HG02623 (cell line): ENCODE measurements at regions not wholly inside any gene's neighbourhood (a gene's known extent, or its start where the extent isn't known, plus 50 kb on each side); places are given as distances from the start of the nearest gene placed in this dataset.

Experiments used
- ATAC-seq: cut with Tn5 transposase; IDR thresholded peaks from one replicate; pipeline ENCODE4 v1.9.1; 2021; ENCODE audit warnings: moderate library complexity; ENCODE audit not compliant: unreplicated experiment

DNA sequence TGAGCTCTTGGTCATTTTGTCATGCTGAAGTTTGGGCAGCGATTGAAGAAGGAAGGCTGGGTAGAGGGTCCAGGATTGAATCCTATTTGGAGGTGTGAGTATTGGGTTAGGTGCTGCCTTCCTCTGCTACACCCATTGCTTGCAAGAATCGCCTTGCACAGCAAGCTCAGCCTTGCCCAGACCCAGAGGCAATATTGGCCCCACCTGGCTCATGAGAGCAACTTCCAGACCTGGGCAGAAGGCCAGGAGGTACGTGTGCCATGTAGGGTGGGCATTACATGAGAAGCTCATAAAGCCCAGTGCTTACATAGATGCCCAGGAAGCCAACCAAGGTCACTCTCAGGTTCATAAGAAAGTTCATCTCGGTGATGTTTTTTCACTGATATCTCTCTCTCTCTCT is 718.0 kb downstream of the EFNB2 start:
- no peak for ATAC-seq

DNA sequence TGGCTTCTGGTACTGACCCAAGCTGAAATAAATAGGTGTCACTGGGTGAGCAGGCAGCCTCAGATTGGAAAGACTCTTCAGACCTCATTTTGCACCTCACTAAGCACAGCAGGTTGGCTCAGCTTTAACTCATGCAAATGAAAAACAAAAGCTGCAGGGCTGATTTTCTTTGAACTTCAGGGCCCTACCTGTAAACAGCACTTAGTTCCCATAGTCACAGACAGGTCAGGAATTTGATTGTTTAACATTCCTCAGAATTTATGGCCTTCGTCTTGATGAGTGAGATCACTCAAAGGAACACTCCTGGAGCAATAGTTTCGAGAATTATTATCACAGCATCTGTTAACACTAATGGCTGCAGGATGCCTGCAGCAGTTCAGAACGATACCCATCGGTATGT is 718.5 kb downstream of the EFNB2 start:
- no peak for ATAC-seq

DNA sequence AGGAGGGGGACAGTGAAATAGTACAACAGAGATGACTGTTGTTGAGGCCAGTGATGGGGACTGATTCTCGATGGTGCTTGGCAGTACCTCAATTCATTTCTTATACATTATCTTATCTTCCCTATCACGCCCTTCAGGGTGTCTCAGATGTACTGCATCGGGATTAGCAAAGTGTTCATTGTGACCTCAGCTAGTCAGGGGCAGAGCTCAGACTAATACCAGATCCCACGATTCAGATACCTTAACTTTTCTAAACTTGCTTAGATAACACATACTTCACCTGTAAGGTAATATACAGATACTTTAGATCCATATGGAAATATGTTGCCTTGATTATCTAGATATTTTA is 720.6 kb downstream of the EFNB2 start:
- ATAC-seq, result no peak

DNA sequence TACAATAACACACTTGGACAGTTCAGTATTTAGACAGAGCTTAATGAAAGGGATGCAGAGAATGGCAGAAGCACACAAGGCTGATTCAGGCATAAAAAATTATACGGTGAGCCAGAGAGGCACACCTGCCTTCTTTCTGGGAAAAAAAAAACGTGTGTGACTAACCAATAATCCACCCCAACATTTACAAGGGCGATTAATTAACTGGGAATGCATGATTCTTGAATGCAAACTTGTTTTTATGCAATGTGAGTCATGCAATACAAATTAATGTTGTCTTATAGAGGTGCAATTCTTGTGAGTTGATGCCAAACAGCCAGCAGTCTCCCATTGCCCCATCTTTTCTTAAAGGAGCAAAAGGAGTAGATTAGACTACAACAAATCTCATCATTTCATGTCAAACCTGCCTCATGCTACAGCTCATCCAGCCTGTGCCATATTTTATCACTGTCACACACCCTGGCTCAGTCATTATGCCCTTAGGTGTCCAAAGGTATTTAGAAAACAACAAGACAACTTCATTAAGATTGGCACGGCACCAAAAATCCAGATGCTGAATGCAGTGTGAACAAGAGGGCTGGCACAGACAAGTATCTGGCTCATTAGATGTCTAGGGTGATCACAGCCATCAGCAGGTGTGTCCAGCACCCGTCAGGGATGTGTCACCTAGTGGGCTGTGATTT is 721.1 kb downstream of the EFNB2 start:
- no peak for ATAC-seq

DNA sequence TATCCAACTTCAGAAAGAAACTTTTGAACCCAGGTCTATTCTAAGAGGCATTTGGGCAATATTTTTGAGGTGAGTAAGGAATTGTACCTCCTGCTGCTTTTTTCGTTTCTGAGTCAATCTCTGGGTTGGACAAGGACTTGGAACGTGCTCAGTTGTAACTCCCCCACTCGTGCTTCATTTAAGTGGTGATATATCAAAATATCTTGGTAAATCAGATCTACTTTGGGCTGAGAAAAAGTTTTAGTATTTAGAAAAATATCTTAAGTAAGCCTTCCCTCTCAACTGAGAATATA is 728.9 kb downstream of the EFNB2 start:
- ATAC-seq, result no peak

DNA sequence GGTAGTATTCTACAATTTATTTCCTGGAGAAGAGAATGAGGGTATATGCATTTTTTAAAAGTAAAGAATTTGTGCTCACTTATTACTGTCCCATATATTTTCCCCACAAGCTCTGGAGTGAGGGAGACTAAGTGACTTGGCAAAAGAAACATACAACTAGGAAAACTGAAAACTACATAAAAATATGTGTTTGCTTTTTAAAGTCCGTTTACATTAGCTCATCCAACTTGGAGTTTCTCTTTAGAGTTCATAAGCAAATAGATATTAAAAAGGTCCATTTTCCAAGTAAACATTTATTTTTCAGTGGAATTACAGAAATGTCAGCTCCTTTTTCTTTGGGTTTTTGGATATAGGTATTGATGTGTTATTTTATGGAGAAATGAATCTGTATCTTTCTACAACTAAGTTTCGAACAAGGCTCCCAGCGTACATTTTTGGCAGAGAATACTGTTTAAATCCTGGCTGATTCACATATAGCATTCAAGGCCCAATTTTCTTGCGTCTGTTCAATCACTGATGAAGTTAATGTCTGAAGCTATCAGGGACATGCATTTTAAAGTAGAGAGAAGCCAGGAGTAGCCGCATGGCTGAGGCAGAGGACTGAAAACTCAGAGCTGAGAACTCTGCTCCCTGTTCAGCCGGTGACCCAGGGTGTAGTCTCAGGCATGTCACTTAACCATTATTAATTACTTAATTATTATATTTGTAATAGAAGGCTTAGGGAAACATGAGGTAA is 729.4 kb downstream of the EFNB2 start:
- no peak for ATAC-seq

DNA sequence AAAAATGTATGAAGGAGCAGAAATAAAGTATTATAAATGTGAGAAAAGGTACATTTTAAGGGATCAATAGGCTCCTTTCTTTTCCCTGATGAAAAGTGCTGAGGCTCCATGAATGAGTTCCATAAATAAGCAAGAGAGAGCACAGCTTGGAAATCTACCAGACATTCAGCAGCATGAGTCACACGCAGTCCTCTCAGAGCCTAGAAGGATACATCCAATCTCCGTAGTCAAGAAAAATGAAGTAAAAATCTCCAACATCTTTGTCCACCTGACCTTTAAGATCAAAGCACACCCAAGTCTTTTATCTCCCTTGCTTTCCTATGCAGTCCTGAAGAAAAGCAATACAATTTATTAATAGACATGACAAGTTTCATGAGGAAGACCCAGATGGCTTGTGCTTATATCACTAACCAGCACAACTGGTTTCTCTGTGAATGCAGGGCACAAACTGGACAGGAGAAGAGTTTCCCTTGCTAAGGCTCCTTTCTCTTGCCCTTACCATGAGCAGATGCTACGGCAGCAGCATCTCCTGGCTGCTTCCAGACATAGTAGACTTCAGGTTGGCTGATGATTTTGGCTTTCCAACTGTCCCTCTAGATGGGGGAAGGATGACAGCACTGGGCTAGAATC is 730.8 kb downstream of the EFNB2 start:
- no peak for ATAC-seq

DNA sequence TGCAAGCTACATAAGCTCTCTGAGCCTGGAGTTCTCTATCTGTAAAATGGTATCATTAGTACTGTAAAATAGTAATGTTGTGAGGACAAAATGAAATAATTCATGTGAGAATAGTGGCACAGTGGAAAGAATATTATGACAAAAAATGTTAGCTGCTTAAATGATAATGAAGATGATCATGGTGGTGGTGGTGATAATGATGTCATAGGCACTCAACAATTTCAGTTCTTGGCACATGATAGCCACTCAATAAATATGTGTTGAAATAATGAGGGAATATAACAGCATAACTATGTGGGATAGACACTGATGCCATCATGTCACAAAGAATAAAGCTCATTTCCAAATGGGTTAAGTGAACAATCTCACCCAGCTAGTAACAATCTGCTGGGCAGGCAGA is 736.3 kb downstream of the EFNB2 start:
- no peak for ATAC-seq

DNA sequence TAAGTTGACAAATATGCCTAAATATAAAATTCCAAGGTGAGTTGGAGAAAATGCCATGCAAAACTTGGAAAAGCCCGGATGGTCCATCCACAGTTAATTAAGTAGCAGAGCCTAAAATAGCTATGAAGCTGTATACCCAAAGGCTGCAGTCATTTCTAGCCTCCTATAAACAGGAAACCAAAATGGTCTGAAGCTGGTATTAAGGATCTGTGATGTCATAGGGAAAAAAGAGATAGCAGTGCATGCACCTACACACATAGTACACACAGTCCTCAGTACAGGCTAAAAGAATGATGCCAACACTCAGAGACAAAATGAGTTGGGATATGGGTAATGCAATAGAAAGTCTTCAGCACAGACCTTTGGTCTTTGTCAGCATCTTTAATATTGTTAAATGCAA is 736.9 kb downstream of the EFNB2 start:
- ATAC-seq, result no peak

DNA sequence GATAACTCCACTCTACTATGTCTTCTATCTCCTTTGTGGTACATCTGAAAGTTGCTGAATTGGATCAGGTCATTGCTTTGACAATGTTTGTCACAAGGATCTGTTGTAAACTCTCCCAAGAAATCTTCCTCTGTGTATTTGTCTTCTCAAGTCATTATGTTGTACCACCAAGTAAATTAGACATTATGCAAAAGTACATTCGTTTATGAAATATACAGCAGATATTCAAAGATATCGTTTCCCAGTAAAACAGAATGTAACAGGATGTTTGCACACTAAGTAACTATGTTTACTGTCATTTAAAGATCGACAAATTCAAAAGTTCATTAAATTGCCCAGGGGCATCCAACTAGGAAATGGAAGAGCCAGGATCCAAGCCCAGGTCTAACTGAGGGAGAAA is 739.4 kb downstream of the EFNB2 start:
- ATAC-seq, result no peak

DNA sequence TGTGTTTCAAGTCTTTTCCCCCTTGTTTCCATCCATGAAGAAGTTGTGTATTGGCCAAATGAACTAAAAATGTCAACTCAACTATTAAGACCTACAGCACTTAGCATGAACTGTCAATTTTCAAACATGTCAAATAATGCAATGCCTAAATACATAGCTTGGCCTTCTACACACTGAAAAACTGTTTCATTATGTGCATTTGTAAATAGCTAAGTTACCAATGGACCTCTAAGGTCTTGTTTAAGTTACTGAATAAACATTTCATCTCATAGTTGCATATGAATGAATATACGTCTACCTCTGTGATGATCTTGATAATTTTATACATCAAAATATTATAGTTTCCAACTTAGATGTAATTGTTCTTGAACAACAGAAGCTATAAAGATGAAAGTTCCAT is 744.5 kb downstream of the EFNB2 start:
- ATAC-seq, result no peak

DNA sequence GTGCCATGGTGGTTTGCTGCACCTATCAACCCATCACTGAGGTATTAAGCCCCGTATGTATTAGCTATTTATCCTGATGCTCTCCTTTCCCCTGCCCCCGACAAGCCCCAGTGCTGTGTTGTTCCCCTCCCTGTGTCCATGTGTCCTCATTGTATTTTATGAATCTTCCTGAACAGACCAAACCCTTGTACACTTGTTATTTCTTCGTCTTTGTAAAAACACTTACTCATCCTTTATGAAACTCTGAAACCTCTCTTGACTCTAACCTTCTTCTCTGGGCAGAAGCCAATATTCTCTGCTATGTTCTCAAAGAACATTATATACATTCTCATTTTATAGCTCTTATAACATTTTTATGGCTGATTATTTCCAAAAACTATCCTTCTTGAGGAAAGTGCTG is 746.9 kb downstream of the EFNB2 start:
- no peak for ATAC-seq

DNA sequence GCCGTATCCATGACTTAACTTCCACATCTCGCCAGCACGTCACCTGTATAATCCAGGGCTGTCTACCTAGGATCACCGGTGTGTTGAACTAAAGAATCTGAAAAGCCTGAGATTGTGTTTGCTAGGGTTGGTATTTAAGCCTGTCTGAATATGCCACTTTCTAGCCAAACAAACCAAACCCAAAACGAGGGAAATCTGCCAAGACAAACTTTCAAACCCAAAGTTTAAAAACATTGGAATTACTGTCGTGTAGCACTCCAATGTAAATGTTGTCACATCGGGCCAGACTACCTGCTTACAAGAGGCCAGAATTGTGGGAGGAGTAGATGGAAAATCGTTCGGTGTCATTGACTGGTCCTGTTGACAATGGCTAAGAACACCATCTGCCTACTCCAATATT is 747.8 kb downstream of the EFNB2 start:
- no peak for ATAC-seq

DNA sequence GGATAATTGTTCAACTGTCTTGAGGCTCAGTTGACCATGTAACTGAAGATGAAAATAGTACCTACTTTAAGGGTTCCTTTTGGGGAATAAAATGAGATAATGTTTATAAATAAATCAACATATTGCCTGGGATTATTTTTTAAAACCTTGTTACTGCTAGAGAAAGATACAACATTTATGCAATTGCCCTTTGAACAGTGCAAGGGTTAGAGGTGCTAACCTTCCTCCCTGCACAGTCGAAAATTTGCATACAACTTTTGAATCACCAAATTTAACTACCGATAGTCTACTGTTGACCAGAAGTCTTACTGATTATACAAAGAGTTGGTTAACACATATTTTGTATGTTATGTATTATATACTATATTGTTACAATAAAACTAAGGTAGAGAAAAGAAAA is 750.0 kb downstream of the EFNB2 start:
- no peak for ATAC-seq

DNA sequence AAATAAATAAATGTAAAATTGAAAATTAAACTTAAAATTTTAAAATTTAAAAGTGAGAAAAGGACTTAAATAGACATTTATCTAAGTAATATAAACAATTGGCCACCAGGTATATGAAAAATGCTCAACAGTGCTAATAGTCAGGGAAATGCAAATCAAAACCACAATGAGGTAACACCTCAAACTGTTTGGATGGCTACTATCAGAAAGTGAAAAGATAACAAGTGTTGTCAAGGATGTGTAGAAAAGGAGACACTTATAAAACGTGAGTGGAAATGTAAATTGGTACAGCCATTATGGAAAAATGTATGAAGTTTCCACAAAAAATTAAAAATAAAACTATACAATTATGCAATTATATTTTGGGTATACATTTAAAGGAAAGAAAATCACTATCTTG is 752.2 kb downstream of the EFNB2 start:
- ATAC-seq, result no peak

DNA sequence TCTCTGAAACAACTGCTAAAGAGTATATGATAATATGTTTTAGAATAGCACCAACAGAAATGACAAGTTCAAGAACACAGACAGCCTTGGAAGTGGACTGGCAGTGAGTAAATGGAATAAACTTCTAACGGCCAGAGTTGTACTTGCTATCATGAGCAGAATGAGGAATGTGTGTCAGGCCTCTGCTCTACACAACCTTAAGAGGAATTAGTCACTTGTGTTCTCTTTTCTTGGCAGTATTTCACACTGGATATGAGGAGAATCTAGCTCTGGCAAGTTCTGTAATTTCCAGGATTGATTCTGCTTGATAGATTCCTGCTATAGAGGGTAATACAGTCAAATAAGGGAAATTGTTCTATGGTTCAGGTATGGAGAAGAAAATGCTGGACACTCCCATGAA is 757.3 kb downstream of the EFNB2 start:
- ATAC-seq, result no peak

DNA sequence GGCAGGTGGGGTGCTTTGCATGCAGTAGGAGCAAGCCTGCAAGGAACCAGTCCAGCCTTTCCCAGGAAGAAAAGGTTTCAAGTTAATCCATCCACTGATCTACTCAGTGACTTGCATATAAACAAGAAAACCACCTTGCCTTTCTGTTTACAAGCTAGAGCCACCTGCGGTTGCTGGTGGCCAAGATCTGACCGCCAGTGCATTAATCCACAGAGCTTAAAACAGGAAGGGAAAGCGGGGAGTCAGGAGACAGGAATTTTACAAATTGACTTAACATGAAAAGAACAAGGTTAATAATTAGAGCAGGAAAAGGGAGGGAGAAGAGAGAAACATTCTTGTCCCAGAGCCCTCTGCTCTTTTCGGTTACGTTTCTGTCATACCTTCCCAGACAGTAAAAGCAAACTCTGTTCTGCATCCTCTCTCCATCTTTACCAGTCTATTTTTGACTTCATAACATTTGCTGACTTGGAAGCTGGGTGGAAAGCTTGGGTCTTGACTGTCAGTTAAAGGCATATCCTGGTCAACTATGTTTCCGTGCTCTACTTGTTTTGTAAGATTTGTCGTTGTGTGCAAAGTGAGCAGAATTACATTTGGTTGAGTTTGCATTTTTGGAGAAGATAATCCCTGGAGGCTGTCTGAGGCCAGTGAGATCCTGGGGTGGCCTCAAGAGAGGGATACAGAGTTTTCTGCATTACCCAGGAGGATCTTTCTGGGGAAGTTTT is 760.6 kb downstream of the EFNB2 start:
- no peak for ATAC-seq

DNA sequence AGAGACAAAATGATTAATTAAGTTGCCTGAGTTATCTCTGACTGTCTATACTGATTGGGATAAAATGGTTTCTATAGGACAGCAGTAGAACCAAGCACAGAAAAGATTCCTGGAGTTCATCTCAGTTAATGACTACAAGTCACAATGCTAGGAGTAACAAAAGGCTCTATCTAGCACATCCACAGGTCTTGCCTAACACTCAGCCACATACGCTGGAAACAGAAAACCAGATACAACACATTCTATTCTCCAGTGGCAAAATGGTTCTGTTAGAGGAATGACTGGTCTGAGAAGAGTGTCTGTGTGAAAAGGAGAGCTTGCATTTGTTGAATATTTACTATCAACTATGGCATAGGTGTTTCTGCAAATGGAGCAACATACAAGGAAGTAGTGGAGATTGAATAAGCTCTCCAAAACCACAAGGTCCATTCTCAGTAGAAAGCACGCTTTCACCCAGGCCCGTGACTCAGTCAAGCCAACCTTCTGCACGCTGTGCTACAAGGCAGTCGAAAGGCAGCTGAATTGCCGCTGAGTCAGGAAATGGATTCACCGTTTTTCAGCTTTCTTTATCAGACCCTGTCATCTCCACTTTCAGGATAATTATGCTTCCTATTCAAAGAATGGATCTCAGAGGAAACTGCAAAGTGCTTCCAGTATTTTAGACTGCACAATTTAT is 761.5 kb downstream of the EFNB2 start:
- no peak for ATAC-seq

DNA sequence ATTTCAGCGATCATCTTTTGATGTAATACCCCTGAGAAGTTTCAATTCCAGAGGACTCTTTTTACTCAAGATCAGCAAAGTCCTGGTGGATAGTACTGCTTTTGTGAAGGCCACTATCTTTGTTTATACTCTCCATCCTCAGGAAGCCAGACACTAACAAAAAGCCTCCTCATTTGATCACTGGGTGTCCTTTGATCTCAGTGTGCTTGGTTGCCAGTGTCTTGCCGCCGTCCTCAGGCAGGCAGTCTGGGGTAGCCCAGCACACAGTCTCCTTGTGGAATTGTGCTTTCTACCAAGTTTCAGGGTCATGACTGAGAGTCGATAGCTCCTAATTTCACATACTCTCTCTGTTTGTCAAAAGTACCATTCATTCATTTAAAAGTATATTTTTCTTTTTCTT is 762.2 kb downstream of the EFNB2 start:
- ATAC-seq, result no peak

DNA sequence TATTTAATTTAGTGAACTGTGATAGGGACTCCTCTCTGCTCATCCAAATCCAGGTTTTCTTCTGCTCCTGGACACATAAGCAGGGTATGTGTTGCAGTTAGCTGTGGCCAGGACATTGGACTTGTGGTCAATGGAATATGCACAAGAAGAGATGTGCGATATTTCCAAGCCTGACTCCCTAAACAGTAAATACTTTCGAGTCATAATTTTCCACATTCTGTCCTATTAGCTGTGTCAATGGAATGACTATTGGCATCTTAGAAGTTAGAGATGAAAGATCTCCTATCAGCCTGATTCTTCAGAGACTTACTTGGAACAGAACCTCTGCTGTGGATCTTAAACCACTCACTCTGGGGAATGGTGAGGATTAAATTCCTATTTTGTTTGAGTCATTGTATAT is 771.0 kb downstream of the EFNB2 start:
- ATAC-seq, result no peak

DNA sequence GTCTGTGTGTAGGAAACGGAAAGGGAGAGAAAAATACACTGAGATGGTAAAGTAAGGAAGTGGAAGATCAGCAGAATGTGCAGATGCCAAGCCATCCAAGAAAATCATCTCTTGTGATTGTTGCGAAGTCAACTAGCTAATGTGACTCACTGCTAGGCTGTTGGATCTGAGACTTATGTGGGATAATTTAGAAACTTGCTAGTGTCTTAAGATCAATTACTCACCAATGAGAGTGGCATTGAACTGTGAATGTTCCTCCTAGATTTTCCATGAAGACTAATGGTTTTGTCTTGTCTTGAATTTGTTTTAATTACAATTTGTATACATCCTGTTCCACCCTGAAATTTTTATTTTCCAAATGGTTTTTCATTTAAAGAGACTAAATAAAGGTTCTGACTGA is 771.6 kb downstream of the EFNB2 start:
- no peak for ATAC-seq

DNA sequence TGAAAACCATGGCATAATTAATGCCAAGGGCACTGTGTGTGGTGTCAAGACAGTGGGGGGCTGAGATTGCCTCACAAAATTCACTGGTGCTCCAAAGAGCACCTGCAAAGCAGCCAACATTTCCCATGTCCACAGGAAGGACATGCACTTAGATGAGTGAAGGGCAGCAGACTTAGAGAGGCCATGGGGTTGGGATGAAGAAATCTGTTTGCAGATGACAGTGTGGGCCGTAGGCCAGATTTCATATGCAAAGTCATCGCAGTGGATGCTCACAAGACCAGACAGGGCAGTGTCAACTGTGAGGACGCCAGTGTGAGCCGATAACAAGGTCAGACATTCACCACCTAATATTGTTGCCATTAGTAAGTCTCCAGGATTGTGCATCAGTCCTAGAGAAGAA is 773.4 kb downstream of the EFNB2 start:
- ATAC-seq, result no peak
